Muscle layer of duodenum (tissue), 2 donors: ENCODE measurements at regions not wholly inside any gene's neighbourhood (a gene's known extent, or its start where the extent isn't known, plus 50 kb on each side); places are given as distances from the start of the nearest gene placed in this dataset.

Experiments used
- H3K27ac ChIP-seq: one replicate; pipeline ENCODE4 v1.7.0; 2013; ENCODE audit warnings: mild to moderate bottlenecking, low read length
- H3K27me3 ChIP-seq: one replicate; pipeline ENCODE4 v1.7.0; 2013; ENCODE audit warnings: low read depth, mild to moderate bottlenecking, control low read depth, low read length
- H3K36me3 ChIP-seq, 2 donors: one replicate each; pipeline ENCODE4 v1.7.0; 2013; ENCODE audit warnings: low read length in 2 of 2, control low read depth in 1 of 2, mild to moderate bottlenecking in 1 of 2; ENCODE audit not compliant: insufficient read depth in 2 of 2, control insufficient read depth in 1 of 2
- H3K4me1 ChIP-seq, 2 donors: one replicate each; pipeline ENCODE4 v1.7.0; 2013; ENCODE audit warnings: low read length in 2 of 2, mild to moderate bottlenecking in 2 of 2, control low read depth in 1 of 2, moderate library complexity in 1 of 2; ENCODE audit not compliant: insufficient read depth in 2 of 2, control insufficient read depth in 1 of 2
- H3K4me3 ChIP-seq, 2 donors: one replicate each; pipeline ENCODE4 v1.7.0; 2013; ENCODE audit warnings: low read length in 2 of 2, low read depth in 1 of 2, mild to moderate bottlenecking in 1 of 2
- H3K9me3 ChIP-seq, 2 donors: one replicate each; pipeline ENCODE4 v1.7.0; 2013; ENCODE audit warnings: low read length in 2 of 2, control low read depth in 1 of 2, mild to moderate bottlenecking in 1 of 2; ENCODE audit not compliant: control insufficient read depth in 1 of 2
- donor health status: healthy.

- Histone ChIP-seq H3K36me3 (no peaks in the 10 kb centered on the region), H3K27ac (no peak overlapping the region), H3K27me3 (no peaks in the 10 kb centered on the region), H3K4me3 (no peak overlapping the region), H3K9me3 (no peaks in the 10 kb centered on the region), H3K4me1 (no peaks in the 10 kb centered on the region)
Observed at GRCh38 chr6:119594907-119595306, 245.3 kb upstream of the MAN1A1 start.

GRCh38 chr6:119591235-119591634, 241.7 kb upstream of the MAN1A1 start:
- no peaks in the 10 kb centered on the region for H3K4me1 ChIP-seq
- H3K9me3 ChIP-seq, result no peaks in the 10 kb centered on the region
- no peak overlapping the region for H3K4me3 ChIP-seq
- no peaks in the 10 kb centered on the region for H3K27me3 ChIP-seq
- H3K36me3 ChIP-seq, result no peaks in the 10 kb centered on the region
- H3K27ac ChIP-seq, result no peak overlapping the region

GRCh38 chr6:119590066-119590465, 240.5 kb upstream of the MAN1A1 start:
- no peak overlapping the region for H3K4me3 ChIP-seq
- H3K9me3 ChIP-seq, result no peaks in the 10 kb centered on the region
- no peaks in the 10 kb centered on the region for H3K27me3 ChIP-seq
- no peaks in the 10 kb centered on the region for H3K36me3 ChIP-seq
- H3K4me1 ChIP-seq, result no peaks in the 10 kb centered on the region
- no peak overlapping the region for H3K27ac ChIP-seq

DNA sequence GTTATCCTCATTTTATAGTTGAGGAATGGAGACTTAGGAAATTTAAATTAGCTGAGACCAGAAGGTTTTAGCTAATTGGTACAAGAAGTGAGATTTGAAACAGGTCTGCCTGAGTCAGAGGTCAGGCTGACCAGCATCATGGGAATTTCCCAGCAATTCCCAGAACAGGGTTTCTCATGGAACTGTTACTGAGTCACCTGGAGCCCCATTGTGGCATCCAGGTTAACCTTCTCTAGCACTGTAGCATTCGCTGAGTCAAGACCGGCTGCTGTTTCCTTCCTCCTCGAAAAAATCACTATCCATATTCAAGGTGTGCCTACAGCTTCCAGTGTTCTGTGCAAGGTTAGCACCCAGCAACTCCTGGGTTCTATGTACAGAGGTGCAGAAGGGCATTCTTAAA, 238.0 kb upstream of the MAN1A1 start:
- Histone ChIP-seq H3K4me1 (no peaks in the 10 kb centered on the region), H3K36me3 (no peaks in the 10 kb centered on the region), H3K27ac (no peak overlapping the region), H3K9me3 (no peaks in the 10 kb centered on the region), H3K4me3 (no peak overlapping the region), H3K27me3 (no peaks in the 10 kb centered on the region)

DNA sequence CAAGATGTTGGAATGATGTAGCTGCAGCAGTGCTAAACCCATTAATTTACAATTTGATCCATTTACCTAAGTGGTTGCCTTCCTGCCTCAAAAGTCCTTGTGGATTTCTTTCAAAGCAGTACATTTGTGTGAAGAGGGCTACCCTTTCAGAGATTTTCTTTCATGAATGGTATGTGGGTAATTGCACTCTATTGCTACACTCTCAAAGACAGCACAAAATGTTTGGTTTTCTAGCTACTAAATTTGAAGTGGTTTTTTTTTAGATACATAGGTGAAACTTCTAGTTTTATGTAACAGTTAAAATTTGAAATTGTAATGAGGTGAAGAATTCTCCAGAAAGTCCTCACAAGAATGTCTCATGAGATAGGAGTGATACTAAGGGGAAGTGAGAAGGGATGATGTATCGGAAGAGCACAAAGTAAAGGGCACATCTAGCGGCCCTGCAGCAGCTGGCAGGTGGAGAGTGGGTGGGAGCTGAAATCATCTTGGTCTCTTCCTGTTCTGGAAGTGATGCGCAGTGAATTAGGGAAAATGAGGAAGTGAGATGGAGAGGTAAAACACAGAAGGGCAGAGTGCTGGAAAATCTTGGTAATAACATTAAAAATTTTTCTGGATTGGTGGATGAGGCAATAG, 236.8 kb upstream of the MAN1A1 start:
- Histone ChIP-seq H3K4me1 (no peaks in the 10 kb centered on the region), H3K27ac (no peak overlapping the region), H3K9me3 (no peaks in the 10 kb centered on the region), H3K36me3 (no peaks in the 10 kb centered on the region), H3K27me3 (no peaks in the 10 kb centered on the region), H3K4me3 (no peak overlapping the region)

DNA sequence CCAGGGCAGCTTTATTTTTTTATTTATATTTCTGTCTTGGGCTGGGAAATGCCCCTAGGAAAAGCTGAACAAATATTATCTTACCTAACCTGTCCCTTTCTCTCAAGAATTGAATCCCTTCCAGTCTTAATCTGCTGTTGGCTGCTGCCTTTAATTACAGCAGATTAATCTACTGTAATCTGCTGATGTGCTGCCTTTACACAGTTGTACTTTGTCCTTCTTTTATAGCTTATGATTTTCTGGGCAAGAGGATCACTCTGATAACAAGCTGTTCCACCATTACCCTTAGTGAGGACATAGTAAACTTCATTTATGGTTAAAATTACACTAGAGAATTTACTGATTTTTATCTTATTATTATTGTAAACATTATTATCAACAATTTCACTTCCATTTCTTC, 234.5 kb upstream of the MAN1A1 start:
- no peaks in the 10 kb centered on the region for H3K9me3 ChIP-seq
- no peaks in the 10 kb centered on the region for H3K4me1 ChIP-seq
- H3K36me3 ChIP-seq, result no peaks in the 10 kb centered on the region
- H3K4me3 ChIP-seq, result no peak overlapping the region
- H3K27me3 ChIP-seq, result no peaks in the 10 kb centered on the region
- no peak overlapping the region for H3K27ac ChIP-seq

DNA sequence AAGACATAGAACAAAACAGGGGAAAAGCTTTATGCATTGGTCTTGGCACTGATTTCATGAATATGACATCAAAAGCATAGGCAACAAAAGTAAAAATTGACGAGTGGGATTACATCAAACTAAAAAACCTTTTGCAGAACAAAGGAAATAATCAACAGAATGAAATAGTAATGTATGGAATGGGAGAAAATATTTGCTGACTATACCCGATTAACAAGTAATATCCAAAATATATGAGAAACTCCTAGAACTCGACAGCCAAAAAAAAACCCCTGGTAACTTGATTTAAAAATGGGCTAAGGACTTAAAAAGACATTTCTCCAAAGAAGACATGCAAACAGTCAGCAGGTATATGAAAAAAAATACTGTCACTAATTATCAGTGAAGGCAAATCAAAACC, 231.7 kb upstream of the MAN1A1 start:
- H3K27ac ChIP-seq, result no peak overlapping the region
- H3K9me3 ChIP-seq, result peaks cover 0 to 3% of the 10 kb centered on the region in 2 donors
- H3K4me1 ChIP-seq, result no peaks in the 10 kb centered on the region
- H3K27me3 ChIP-seq, result no peaks in the 10 kb centered on the region
- no peaks in the 10 kb centered on the region for H3K36me3 ChIP-seq
- H3K4me3 ChIP-seq, result no peak overlapping the region

DNA sequence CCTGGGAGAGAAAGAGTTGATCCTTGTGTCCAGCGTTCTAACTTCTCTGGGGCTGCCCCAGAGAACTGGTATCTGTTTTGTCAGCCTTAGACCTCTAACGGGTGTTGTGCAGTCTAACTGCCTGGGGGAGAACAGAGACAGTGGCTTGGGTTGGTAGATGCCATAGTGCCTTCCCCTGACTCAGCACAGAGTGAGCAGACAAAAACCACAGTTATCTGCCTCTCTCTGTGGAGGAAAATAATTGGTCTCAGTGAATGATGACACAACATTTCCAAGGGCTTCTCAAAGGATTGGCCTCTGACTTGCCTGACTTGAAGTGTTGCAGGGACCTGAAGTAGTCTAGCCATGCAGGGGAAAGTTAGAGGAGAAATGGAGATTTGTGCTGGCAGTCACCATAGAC, 226.2 kb upstream of the MAN1A1 start:
- Histone ChIP-seq H3K27ac (no peak overlapping the region), H3K4me1 (no peaks in the 10 kb centered on the region), H3K4me3 (no peak overlapping the region), H3K27me3 (no peaks in the 10 kb centered on the region), H3K9me3 (peaks cover 0 to 10% of the 10 kb centered on the region in 2 donors), H3K36me3 (no peaks in the 10 kb centered on the region)

GRCh38 chr6:119568580-119568979, 219.0 kb upstream of the MAN1A1 start:
- no peaks in the 10 kb centered on the region for H3K4me1 ChIP-seq

GRCh38 chr6:119566546-119567260, 217.1 kb upstream of the MAN1A1 start:
- no peak overlapping the region for H3K27ac ChIP-seq
- no peak overlapping the region for H3K4me3 ChIP-seq
- H3K4me1 ChIP-seq, result no peaks in the 10 kb centered on the region
- no peaks in the 10 kb centered on the region for H3K36me3 ChIP-seq
- no peaks in the 10 kb centered on the region for H3K27me3 ChIP-seq
- H3K9me3 ChIP-seq, result no peaks in the 10 kb centered on the region

More at GRCh38 chr6:119568580-119568979, 219.0 kb upstream of the MAN1A1 start:
- H3K27ac ChIP-seq, result no peak overlapping the region
- no peak overlapping the region for H3K4me3 ChIP-seq
- H3K9me3 ChIP-seq, result no peaks in the 10 kb centered on the region
- no peaks in the 10 kb centered on the region for H3K27me3 ChIP-seq
- H3K36me3 ChIP-seq, result no peaks in the 10 kb centered on the region

DNA sequence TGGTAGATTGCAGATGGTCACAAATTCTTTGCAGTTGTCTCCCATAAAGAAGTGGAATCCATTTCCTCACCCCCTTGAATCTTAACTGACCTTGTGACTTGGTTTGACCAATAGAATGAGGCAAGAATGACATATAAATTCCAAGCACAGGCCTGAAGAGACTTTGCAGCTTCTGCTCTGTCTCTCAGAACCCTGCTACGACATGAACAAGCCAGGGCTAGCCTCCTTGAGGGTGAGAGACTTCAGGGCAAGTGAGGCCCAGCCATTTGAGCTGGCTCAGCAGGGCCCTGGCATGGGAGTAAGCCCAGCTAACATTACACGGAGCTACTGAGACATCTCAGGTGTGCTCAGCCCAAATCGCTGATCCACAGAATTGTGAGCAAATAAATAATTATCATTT, 216.3 kb upstream of the MAN1A1 start:
- Histone ChIP-seq H3K4me1 (no peaks in the 10 kb centered on the region), H3K9me3 (no peaks in the 10 kb centered on the region), H3K27me3 (no peaks in the 10 kb centered on the region), H3K27ac (no peak overlapping the region), H3K36me3 (no peaks in the 10 kb centered on the region), H3K4me3 (no peak overlapping the region)

DNA sequence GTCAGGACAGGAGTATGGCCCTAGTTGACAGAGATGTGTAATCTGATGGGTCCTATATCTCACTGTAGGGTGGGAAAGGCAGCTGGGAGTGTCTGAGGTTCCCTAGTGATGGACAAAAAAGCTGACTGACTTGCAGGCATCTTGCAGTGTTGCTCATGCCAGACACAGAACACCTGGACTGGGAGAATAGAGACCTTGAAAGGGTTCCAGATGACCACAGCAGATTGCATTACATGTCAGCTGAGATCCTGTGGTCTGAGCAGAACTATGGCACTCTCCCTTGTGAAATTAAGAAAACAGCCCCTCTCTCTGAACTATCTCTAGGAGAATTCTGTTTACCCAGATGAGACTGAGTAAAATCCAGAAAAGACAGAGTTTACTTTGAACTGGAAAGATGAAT, 212.6 kb upstream of the MAN1A1 start:
- Histone ChIP-seq H3K27me3 (no peaks in the 10 kb centered on the region), H3K4me3 (no peak overlapping the region), H3K36me3 (no peaks in the 10 kb centered on the region), H3K9me3 (no peaks in the 10 kb centered on the region), H3K4me1 (no peaks in the 10 kb centered on the region), H3K27ac (no peak overlapping the region)
